AG09319 (cell line): ENCODE measurements at regions not wholly inside any gene's neighbourhood (a gene's known extent, or its start where the extent isn't known, plus 50 kb on each side); places are given as distances from the start of the nearest gene placed in this dataset.

Experiments
- DNase-seq: peaks from one replicate; pipeline ENCODE4 v3.0.0-alpha.2; 2010; ENCODE audit warnings: low read depth; ENCODE audit errors: extremely low read depth
- CTCF ChIP-seq: IDR thresholded peaks from 2 replicates; pipeline ENCODE4 v1.5.1; 2011; ENCODE audit warnings: low read depth, mild to moderate bottlenecking, inconsistent platforms, low read length, moderate library complexity

- DNase-seq = no peak
- TF ChIP-seq CTCF = no peak
Observed at GRCh38 chrX:110846071-110846470, 50.5 kb upstream of the CHRDL1 start.
